ENCODE measurements at regions not wholly inside any gene's neighbourhood (a gene's known extent, or its start where the extent isn't known, plus 50 kb on each side); places are given as distances from the start of the nearest gene placed in this dataset.

DNA sequence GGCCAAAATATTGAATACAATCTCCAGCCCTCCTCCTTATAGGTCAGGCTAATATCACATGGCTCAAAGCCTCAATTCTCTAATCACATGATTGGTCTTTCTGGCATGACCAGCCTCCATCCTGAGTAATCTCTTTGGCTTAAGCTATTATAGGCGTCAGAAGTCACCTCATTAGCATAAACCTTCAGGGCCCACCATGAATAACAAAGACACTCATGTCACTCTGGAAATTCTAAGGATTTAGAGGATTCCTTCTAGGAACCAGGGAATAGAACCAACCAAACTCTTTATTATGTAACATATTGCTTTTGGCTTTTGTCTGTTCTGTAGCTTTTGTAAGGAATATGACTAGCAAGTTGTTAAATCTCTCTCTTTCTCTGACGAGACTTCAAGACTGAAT lies 109.2 kb upstream of the IGFBP7 start:
- TF ChIP-seq, protein P1, sequence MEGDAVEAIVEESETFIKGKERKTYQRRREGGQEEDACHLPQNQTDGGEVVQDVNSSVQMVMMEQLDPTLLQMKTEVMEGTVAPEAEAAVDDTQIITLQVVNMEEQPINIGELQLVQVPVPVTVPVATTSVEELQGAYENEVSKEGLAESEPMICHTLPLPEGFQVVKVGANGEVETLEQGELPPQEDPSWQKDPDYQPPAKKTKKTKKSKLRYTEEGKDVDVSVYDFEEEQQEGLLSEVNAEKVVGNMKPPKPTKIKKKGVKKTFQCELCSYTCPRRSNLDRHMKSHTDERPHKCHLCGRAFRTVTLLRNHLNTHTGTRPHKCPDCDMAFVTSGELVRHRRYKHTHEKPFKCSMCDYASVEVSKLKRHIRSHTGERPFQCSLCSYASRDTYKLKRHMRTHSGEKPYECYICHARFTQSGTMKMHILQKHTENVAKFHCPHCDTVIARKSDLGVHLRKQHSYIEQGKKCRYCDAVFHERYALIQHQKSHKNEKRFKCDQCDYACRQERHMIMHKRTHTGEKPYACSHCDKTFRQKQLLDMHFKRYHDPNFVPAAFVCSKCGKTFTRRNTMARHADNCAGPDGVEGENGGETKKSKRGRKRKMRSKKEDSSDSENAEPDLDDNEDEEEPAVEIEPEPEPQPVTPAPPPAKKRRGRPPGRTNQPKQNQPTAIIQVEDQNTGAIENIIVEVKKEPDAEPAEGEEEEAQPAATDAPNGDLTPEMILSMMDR (IDR thresholded peaks at IDR 0.05; ENCODE audit: low read length) = no peak
- TF ChIP-seq EZH2 (IDR thresholded peaks at IDR 0.05; ENCODE audit: borderline replicate concordance, low read length) = no peak

Data from OCI-LY1 (cell line).